ENCODE measurements at regions not wholly inside any gene's neighbourhood (a gene's known extent, or its start where the extent isn't known, plus 50 kb on each side); places are given as distances from the start of the nearest gene placed in this dataset.

GRCh38 chr3:190739641-190740185 lies 122.8 kb downstream of the GMNC start:
- no peak overlapping the region for H2BK120ac ChIP-seq (replicated peaks; ENCODE audit: low read depth, low read length)
- ChIA-PET POLR2A (ENCODE audit: partially characterized antibody) (no interaction called here), CTCF (ENCODE audit: partially characterized antibody) (no interaction called here)
- H4K91ac ChIP-seq (replicated peaks; ENCODE audit: insufficient read length, low read length), result no peak overlapping the region
- H3K56ac ChIP-seq (replicated peaks; ENCODE audit: insufficient read length, low read depth, low read length), result no peak overlapping the region
- no peaks in the 10 kb centered on the region for H3K36me3 ChIP-seq (ENCODE audit: control insufficient read depth in 2 of 4, insufficient read depth in 4 of 4, low read length in 3 of 4)
- no peak overlapping the region for H3K4me2 ChIP-seq (ENCODE audit: insufficient read depth in 1 of 2, low read depth in 2 of 2, low read length in 2 of 2)
- H3K23me2 ChIP-seq (ENCODE audit: low read depth, low read length), result no peaks in the 10 kb centered on the region
- H3K23ac ChIP-seq (ENCODE audit: insufficient read length), result no peak overlapping the region
- no peak for DNase-seq (ENCODE audit: low read depth in 1 of 2, low spot score in 2 of 2)
- H3K27ac ChIP-seq (ENCODE audit: low read depth, low read length), result no peak overlapping the region
- 92% methylated on average over 5 of the region's 5 CpGs; no CpG with 5 or more reads in 1 of the 2 experiments for WGBS, 2 experiments (ENCODE audit: extremely low coverage in 1 of 2, insufficient coverage in 1 of 2, insufficient read length in 1 of 2, insufficient replicate concordance in 2 of 2, low coverage in 1 of 2, low lambda C conversion rate in 2 of 2, missing lambda C conversion rate in 1 of 2)
- no peak overlapping the region for H2BK5ac ChIP-seq (ENCODE audit: low read depth, low read length)
- TF ChIP-seq, protein P1, sequence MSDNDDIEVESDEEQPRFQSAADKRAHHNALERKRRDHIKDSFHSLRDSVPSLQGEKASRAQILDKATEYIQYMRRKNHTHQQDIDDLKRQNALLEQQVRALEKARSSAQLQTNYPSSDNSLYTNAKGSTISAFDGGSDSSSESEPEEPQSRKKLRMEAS (IDR thresholded peaks at IDR 0.05), result no peak
- no peak for TF ChIP-seq RAD21 (IDR thresholded peaks at IDR 0.05 in 1 of 2, conservative IDR thresholded peaks at IDR 0.05 in 1 of 2; ENCODE audit: low read depth in 2 of 2, low read length in 2 of 2)
- no peak for TF ChIP-seq CBX8 (IDR thresholded peaks at IDR 0.05; ENCODE audit: borderline replicate concordance, low read depth, low read length)
- no peak for TF ChIP-seq E2F6 (IDR thresholded peaks at IDR 0.05)
- TF ChIP-seq BRCA1 (IDR thresholded peaks at IDR 0.05; ENCODE audit: low read depth, low read length), result no peak
- TF ChIP-seq, protein P2, sequence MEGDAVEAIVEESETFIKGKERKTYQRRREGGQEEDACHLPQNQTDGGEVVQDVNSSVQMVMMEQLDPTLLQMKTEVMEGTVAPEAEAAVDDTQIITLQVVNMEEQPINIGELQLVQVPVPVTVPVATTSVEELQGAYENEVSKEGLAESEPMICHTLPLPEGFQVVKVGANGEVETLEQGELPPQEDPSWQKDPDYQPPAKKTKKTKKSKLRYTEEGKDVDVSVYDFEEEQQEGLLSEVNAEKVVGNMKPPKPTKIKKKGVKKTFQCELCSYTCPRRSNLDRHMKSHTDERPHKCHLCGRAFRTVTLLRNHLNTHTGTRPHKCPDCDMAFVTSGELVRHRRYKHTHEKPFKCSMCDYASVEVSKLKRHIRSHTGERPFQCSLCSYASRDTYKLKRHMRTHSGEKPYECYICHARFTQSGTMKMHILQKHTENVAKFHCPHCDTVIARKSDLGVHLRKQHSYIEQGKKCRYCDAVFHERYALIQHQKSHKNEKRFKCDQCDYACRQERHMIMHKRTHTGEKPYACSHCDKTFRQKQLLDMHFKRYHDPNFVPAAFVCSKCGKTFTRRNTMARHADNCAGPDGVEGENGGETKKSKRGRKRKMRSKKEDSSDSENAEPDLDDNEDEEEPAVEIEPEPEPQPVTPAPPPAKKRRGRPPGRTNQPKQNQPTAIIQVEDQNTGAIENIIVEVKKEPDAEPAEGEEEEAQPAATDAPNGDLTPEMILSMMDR (IDR thresholded peaks at IDR 0.05; ENCODE audit: control extremely low read depth in 1 of 3, insufficient read depth in 1 of 3, low read depth in 1 of 3, low read length in 3 of 3), result no peak
- TF ChIP-seq GABPA (IDR thresholded peaks at IDR 0.05; ENCODE audit: borderline replicate concordance, insufficient read depth, low read length), result no peak
- no peak for TF ChIP-seq SIRT6 (IDR thresholded peaks at IDR 0.05; ENCODE audit: low read length)
- H4K8ac ChIP-seq (ENCODE audit: extremely low read depth, insufficient read depth, low read length), result no peak overlapping the region
- H2AFZ ChIP-seq (ENCODE audit: low read length), result no peak overlapping the region
- H2BK20ac ChIP-seq (ENCODE audit: low read length), result no peak overlapping the region
- H3K79me1 ChIP-seq (ENCODE audit: low read depth, low read length), result no peaks in the 10 kb centered on the region
- H3K4ac ChIP-seq (replicated peaks; ENCODE audit: insufficient read length, low read depth, low read length), result no peak overlapping the region
- H4K20me1 ChIP-seq (replicated peaks in 1 of 2; ENCODE audit: control insufficient read depth in 1 of 2, insufficient read depth in 2 of 2, low read length in 2 of 2), result no peaks in the 10 kb centered on the region
- H3K14ac ChIP-seq (ENCODE audit: insufficient read length), result no peak overlapping the region
- H2AK5ac ChIP-seq (ENCODE audit: low read depth, low read length), result no peak overlapping the region
- H3K18ac ChIP-seq (ENCODE audit: extremely low read depth, low read length), result no peak overlapping the region
- no peak overlapping the region for H2BK12ac ChIP-seq (ENCODE audit: low read depth, low read length)
- H3K9ac ChIP-seq (replicated peaks in 1 of 4; ENCODE audit: extremely low read depth in 1 of 4, low read depth in 3 of 4, low read length in 3 of 4), result no peak overlapping the region
- no peaks in the 10 kb centered on the region for H3K27me3 ChIP-seq (replicated peaks in 1 of 4; ENCODE audit: control insufficient read depth in 3 of 4, extremely low read depth in 1 of 4, insufficient read depth in 3 of 4, low read length in 3 of 4)
- no peak overlapping the region for H2BK15ac ChIP-seq (ENCODE audit: low read length)
- no peak overlapping the region for H3K4me3 ChIP-seq (ENCODE audit: extremely low read depth in 1 of 4, insufficient read depth in 2 of 4, low read depth in 3 of 4, low read length in 4 of 4)
- FAIRE-seq, result no peak
- H3K9me3 ChIP-seq (ENCODE audit: insufficient read depth in 2 of 2, low read depth in 1 of 2, low read length in 1 of 2), result no peaks in the 10 kb centered on the region
- no peak overlapping the region for H4K5ac ChIP-seq (ENCODE audit: insufficient read length, low read depth, low read length)
- H3K79me2 ChIP-seq (ENCODE audit: control insufficient read depth in 1 of 2, insufficient read depth in 2 of 2, low read length in 2 of 2), result no peaks in the 10 kb centered on the region
- H3K4me1 ChIP-seq (replicated peaks in 1 of 4; ENCODE audit: control insufficient read depth in 3 of 4, insufficient read depth in 4 of 4, low read length in 3 of 4), result no peaks in the 10 kb centered on the region; a peak in 1 of 7 replicates

All from H1 (cell line).